NB4 (cell line): ENCODE measurements at regions not wholly inside any gene's neighbourhood (a gene's known extent, or its start where the extent isn't known, plus 50 kb on each side); places are given as distances from the start of the nearest gene placed in this dataset.
A peak's percentile ranks its signal among the peaks of the same experiment; 100 is the strongest.

Experiments
- POLR2A ChIP-seq: IDR thresholded peaks from 2 replicates; pipeline ENCODE4 v1.6.1; 2011; ENCODE audit warnings: mild to moderate bottlenecking; ENCODE audit not compliant: insufficient read length; ENCODE audit errors: extremely low read depth
- TF ChIP-seq, protein P1 (sequence below): IDR thresholded peaks from one replicate; pipeline ENCODE4 v1.5.1; 2012; ENCODE audit warnings: low read depth, low read length

DNA sequence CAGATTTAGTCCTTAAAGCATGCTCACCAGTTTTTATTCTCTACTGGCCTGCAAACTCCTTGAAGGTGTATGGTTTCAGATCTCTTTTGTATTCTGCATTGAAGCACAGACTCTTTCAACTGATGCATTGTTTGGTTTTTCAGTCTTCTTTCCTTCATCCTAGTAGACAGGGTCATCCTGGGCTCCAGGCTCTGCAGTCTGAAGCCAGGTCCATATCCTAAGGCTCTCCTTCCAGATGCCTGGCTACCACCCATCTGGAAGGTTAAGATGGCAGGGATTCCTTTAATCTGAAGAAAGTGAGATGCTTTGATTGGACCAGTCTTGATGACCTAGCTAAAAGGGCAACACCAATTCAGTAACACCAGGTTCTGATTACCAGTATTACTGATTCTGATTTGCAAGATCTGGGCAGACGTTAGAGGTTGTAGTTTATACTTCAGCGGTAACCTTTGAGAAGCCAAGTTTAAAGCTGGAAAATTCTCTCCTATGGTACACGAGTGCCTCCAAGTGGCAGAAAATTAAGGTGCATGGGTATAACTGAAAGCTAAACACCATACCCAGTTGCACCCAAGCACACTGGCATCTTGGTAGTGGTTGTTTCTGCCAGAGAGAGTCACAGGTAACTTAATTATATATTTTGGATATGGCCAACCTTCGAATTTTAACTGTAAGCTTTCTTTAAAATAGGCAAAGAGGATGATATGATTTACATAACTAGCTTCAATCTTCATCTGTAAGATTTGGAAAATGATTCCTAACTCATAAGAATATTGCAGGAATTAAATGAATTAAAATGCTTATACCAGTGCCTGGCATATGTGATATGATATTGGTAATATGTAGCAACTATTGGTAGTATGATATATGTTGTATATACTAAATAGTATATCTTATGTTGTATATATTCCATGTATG is 1651.9 kb upstream of the MIR17HG start:
- TF ChIP-seq, protein P1, sequence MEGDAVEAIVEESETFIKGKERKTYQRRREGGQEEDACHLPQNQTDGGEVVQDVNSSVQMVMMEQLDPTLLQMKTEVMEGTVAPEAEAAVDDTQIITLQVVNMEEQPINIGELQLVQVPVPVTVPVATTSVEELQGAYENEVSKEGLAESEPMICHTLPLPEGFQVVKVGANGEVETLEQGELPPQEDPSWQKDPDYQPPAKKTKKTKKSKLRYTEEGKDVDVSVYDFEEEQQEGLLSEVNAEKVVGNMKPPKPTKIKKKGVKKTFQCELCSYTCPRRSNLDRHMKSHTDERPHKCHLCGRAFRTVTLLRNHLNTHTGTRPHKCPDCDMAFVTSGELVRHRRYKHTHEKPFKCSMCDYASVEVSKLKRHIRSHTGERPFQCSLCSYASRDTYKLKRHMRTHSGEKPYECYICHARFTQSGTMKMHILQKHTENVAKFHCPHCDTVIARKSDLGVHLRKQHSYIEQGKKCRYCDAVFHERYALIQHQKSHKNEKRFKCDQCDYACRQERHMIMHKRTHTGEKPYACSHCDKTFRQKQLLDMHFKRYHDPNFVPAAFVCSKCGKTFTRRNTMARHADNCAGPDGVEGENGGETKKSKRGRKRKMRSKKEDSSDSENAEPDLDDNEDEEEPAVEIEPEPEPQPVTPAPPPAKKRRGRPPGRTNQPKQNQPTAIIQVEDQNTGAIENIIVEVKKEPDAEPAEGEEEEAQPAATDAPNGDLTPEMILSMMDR = peak; percentile 72
- TF ChIP-seq POLR2A = no peak
